Peyer's patch (tissue), 4 donors: ENCODE measurements at regions not wholly inside any gene's neighbourhood (a gene's known extent, or its start where the extent isn't known, plus 50 kb on each side); places are given as distances from the start of the nearest gene placed in this dataset.

ENCODE experiments used
- POLR2A ChIP-seq, 2 donors: fragments of 450-650 bp; IDR thresholded peaks; one replicate each; pipeline ENCODE4 v1.5.1; 2017; ENCODE audit warnings: antibody characterized with exemption in 2 of 2, mild to moderate bottlenecking in 2 of 2, moderate library complexity in 2 of 2
- TF ChIP-seq, protein P1 (sequence below), 6 experiments: fragments of 450-650 bp in 4 of 6; fragments of 200-600 bp in 2 of 6; sonication (generic) in 1 of 6; IDR thresholded peaks; one replicate each; pipeline ENCODE4 v1.5.1; 2017 to 2019; ENCODE audit warnings: antibody characterized with exemption in 6 of 6, mild to moderate bottlenecking in 3 of 6, moderate library complexity in 1 of 6

GRCh38 chr12:86389949-86390348 lies 133.8 kb upstream of the MGAT4C start:
- TF ChIP-seq, protein P1, sequence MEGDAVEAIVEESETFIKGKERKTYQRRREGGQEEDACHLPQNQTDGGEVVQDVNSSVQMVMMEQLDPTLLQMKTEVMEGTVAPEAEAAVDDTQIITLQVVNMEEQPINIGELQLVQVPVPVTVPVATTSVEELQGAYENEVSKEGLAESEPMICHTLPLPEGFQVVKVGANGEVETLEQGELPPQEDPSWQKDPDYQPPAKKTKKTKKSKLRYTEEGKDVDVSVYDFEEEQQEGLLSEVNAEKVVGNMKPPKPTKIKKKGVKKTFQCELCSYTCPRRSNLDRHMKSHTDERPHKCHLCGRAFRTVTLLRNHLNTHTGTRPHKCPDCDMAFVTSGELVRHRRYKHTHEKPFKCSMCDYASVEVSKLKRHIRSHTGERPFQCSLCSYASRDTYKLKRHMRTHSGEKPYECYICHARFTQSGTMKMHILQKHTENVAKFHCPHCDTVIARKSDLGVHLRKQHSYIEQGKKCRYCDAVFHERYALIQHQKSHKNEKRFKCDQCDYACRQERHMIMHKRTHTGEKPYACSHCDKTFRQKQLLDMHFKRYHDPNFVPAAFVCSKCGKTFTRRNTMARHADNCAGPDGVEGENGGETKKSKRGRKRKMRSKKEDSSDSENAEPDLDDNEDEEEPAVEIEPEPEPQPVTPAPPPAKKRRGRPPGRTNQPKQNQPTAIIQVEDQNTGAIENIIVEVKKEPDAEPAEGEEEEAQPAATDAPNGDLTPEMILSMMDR (IDR thresholded peaks at IDR 0.05), result no peak
- no peak for TF ChIP-seq POLR2A (IDR thresholded peaks at IDR 0.05)
